ENCODE measurements at regions not wholly inside any gene's neighbourhood (a gene's known extent, or its start where the extent isn't known, plus 50 kb on each side); places are given as distances from the start of the nearest gene placed in this dataset.
"Not testable (repeated sequence)": the region's sequence is repeated elsewhere in the genome, so short reads cannot be mapped to it uniquely, and the experiment has no call there.

GRCh38 chr5:136739271-136739670, 373.9 kb upstream of the TRPC7 start:
- TF ChIP-seq CTCF (IDR thresholded peaks at IDR 0.05; ENCODE audit: borderline replicate concordance, extremely low read depth, low read length, poor library complexity, severe bottlenecking); EZH2 (IDR thresholded peaks at IDR 0.05; ENCODE audit: borderline replicate concordance, low read depth, low read length, severe bottlenecking): not testable (repeated sequence)

All from DND-41 (cell line).